Esophagus squamous epithelium (tissue), 4 donors: ENCODE measurements at regions not wholly inside any gene's neighbourhood (a gene's known extent, or its start where the extent isn't known, plus 50 kb on each side); places are given as distances from the start of the nearest gene placed in this dataset.

ENCODE experiments used
- POLR2A ChIP-seq, 4 donors: fragments of 450-650 bp; IDR thresholded peaks; one replicate each; pipeline ENCODE4 v1.6.1; 2017; ENCODE audit warnings: antibody characterized with exemption in 4 of 4, mild to moderate bottlenecking in 4 of 4, moderate library complexity in 3 of 4
- TF ChIP-seq, protein P1 (sequence below), 6 experiments: fragments of 450-650 bp in 4 of 6; fragments of 200-600 bp in 2 of 6; sonication (generic) in 2 of 6; IDR thresholded peaks; one replicate each; pipeline ENCODE4 v1.5.1; 2016 to 2019; ENCODE audit warnings: antibody characterized with exemption in 6 of 6, mild to moderate bottlenecking in 4 of 6, moderate library complexity in 4 of 6

DNA sequence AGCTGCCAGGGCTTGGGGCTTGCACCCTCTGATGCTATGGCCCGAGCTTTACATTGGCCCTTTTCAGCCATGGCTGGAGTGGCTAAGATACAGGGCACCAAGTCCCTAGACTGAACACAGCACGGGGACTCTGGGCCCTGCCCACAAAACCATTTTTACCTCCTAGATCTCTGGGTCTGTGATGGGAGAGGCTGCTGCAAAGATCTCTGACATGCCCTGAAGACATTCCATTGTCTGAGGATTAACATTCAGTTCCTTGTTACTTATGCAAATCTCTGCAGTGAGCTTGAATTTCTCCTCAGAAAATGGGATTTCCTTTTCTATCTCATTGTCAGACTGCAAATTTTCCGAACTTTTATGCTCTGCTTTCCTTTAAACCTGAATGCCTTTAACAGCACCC lies 337.0 kb upstream of the SMC2 start:
- TF ChIP-seq, protein P1, sequence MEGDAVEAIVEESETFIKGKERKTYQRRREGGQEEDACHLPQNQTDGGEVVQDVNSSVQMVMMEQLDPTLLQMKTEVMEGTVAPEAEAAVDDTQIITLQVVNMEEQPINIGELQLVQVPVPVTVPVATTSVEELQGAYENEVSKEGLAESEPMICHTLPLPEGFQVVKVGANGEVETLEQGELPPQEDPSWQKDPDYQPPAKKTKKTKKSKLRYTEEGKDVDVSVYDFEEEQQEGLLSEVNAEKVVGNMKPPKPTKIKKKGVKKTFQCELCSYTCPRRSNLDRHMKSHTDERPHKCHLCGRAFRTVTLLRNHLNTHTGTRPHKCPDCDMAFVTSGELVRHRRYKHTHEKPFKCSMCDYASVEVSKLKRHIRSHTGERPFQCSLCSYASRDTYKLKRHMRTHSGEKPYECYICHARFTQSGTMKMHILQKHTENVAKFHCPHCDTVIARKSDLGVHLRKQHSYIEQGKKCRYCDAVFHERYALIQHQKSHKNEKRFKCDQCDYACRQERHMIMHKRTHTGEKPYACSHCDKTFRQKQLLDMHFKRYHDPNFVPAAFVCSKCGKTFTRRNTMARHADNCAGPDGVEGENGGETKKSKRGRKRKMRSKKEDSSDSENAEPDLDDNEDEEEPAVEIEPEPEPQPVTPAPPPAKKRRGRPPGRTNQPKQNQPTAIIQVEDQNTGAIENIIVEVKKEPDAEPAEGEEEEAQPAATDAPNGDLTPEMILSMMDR (IDR thresholded peaks at IDR 0.05) = no peak
- TF ChIP-seq POLR2A (IDR thresholded peaks at IDR 0.05) = no peak
